GM12878 (cell line): ENCODE measurements at regions not wholly inside any gene's neighbourhood (a gene's known extent, or its start where the extent isn't known, plus 50 kb on each side); places are given as distances from the start of the nearest gene placed in this dataset.

Source experiments
- ATAC-seq: fragments of 200-7000 bp; cut with Tn5 transposase; 3 replicates; pipeline ENCODE4 v1.9.1; 2020; ENCODE audit warnings: mild to moderate bottlenecking, moderate library complexity
- BruUV-seq: library from RNA; stranded (reverse); fragments of 400-500 nt; replicated peaks from 2 replicates; lab custom pipeline; 2021; lab: Mats Ljungman, UMichigan
- CTCF ChIA-PET: fragments of 300-600 bp; sonication (Branson Sonifier 250); formaldehyde crosslinking; extraction: SDS; loops from one replicate; lab custom pipeline; 2021; ENCODE audit warnings: inconsistent platforms; lab: Yijun Ruan, JAX
- POLR2A ChIA-PET: fragments of 350-600 bp; formaldehyde crosslinking; extraction: SDS; loops from one replicate; lab custom pipeline; 2021; ENCODE audit warnings: inconsistent platforms; lab: Charles Lee
- RAD21 ChIA-PET: fragments of 300-600 bp; sonication (Branson Sonifier 250); formaldehyde crosslinking; loops from one replicate; lab custom pipeline; 2023; ENCODE audit warnings: antibody characterized with exemption; ENCODE audit not compliant: unreplicated experiment; lab: Charles Lee
- SMC1A ChIA-PET: fragments of 300-600 bp; sonication (Branson Sonifier 250); formaldehyde crosslinking; loops from one replicate; lab custom pipeline; 2023; ENCODE audit not compliant: unreplicated experiment, uncharacterized antibody; lab: Charles Lee
- DNase-seq: peaks from one replicate; pipeline ENCODE4 v3.0.0-alpha.2; 2011; ENCODE audit warnings: low read depth, low spot score
- FAIRE-seq: peaks from 3 replicates; lab custom pipeline; 2011; peaks lifted over from hg19 to GRCh38; lab: Jason Lieb, UNC
- H2AFZ ChIP-seq: 2 replicates; pipeline ENCODE4 v1.6.0; 2011; ENCODE audit warnings: low read depth, low read length, control low read depth; ENCODE audit not compliant: control insufficient read depth
- H3K27ac ChIP-seq: 2 replicates; pipeline ENCODE4 v1.5.1; 2011; ENCODE audit warnings: control low read depth; ENCODE audit not compliant: control insufficient read depth, insufficient read depth
- H3K27me3 ChIP-seq, 2 experiments: replicated peaks in 1 of 2; 2 replicates each; pipeline versions ENCODE4 v1.6.0 to v1.6.1; 2011; ENCODE audit warnings: low read length in 1 of 2; ENCODE audit not compliant: control insufficient read depth in 2 of 2, insufficient read depth in 2 of 2
- H3K36me3 ChIP-seq, 2 experiments: 2 replicates each; pipeline ENCODE4 v1.5.1; 2011; ENCODE audit warnings: low read length in 1 of 2; ENCODE audit not compliant: control insufficient read depth in 2 of 2, insufficient read depth in 2 of 2
- H3K4me1 ChIP-seq: 2 replicates; pipeline ENCODE4 v1.6.1; 2011; ENCODE audit warnings: mild to moderate bottlenecking, low read length, moderate library complexity, mixed read lengths; ENCODE audit not compliant: control insufficient read depth, insufficient read depth
- H3K4me2 ChIP-seq: 2 replicates; pipeline ENCODE4 v1.6.0; 2011; ENCODE audit warnings: control low read depth; ENCODE audit not compliant: control insufficient read depth, insufficient read depth
- H3K4me3 ChIP-seq: fragments of 200-600 bp; sonication (generic); 2 replicates; pipeline ENCODE4 v1.5.1; 2016
- H3K79me2 ChIP-seq: 2 replicates; pipeline ENCODE4 v1.6.0; 2011; ENCODE audit warnings: low read length; ENCODE audit not compliant: control insufficient read depth, insufficient read depth
- H3K9ac ChIP-seq: 2 replicates; pipeline ENCODE4 v1.8.0; 2011; ENCODE audit warnings: low read length, control low read depth, mixed read lengths; ENCODE audit not compliant: control insufficient read depth, insufficient read depth
- H3K9me3 ChIP-seq: replicated peaks from 3 replicates; pipeline ENCODE4 v1.5.1; 2011; ENCODE audit warnings: mild to moderate bottlenecking, low read length; ENCODE audit not compliant: control insufficient read depth, insufficient read depth
- H4K20me1 ChIP-seq: 2 replicates; pipeline ENCODE4 v1.6.0; 2011; ENCODE audit not compliant: control insufficient read depth, insufficient read depth
- BMI1 ChIP-seq: fragments of 450-650 bp; IDR thresholded peaks from 2 replicates; pipeline ENCODE4 v1.6.1; 2016; ENCODE audit warnings: mild to moderate bottlenecking, moderate library complexity, borderline replicate concordance
- CREM ChIP-seq: IDR thresholded peaks from 2 replicates; pipeline ENCODE4 v1.6.1; 2014; ENCODE audit warnings: antibody characterized with exemption, low read depth
- FOS ChIP-seq: IDR thresholded peaks from 3 replicates; pipeline ENCODE4 v1.6.1; 2011; ENCODE audit warnings: borderline replicate concordance; ENCODE audit not compliant: insufficient read length; ENCODE audit errors: extremely low read depth
- GABPA ChIP-seq: IDR thresholded peaks from 2 replicates; pipeline ENCODE4 v1.6.1; 2014; ENCODE audit warnings: antibody characterized with exemption, low read depth, mild to moderate bottlenecking, inconsistent platforms
- MXI1 ChIP-seq: fragments of 150-350 bp; IDR thresholded peaks from 2 replicates; pipeline ENCODE4 v1.6.1; 2011; ENCODE audit warnings: low read depth, mild to moderate bottlenecking, inconsistent platforms, low read length, improper control_type of control experiment
- PBX3 ChIP-seq: IDR thresholded peaks from 2 replicates; pipeline ENCODE4 v1.6.1; 2011; ENCODE audit warnings: mild to moderate bottlenecking, low read depth, low read length, moderate library complexity; ENCODE audit not compliant: insufficient replicate concordance
- SIX5 ChIP-seq: IDR thresholded peaks from 2 replicates; pipeline ENCODE4 v1.6.1; 2011; ENCODE audit warnings: mild to moderate bottlenecking, low read depth, low read length, moderate library complexity; ENCODE audit not compliant: severe bottlenecking
- USF2 ChIP-seq: IDR thresholded peaks from 2 replicates; pipeline ENCODE4 v1.6.1; 2011; ENCODE audit warnings: low read depth, low read length, improper control_type of control experiment, borderline replicate concordance
- ZBED1 ChIP-seq: IDR thresholded peaks from 2 replicates; pipeline ENCODE4 v1.6.1; 2016; ENCODE audit warnings: borderline replicate concordance
- ZBTB11 ChIP-seq: fragments of 450-650 bp; formaldehyde crosslinking; IDR thresholded peaks from 2 replicates; pipeline ENCODE4 v1.5.0; 2022; ENCODE audit warnings: mild to moderate bottlenecking, missing genetic modification characterization
- ZNF24 ChIP-seq: fragments of 450-650 bp; IDR thresholded peaks from 2 replicates; pipeline ENCODE4 v1.6.1; 2017; ENCODE audit warnings: antibody characterized with exemption, mild to moderate bottlenecking
- WGBS: methylation state at CpG from one replicate; pipeline ENCODE4 v1.1.6; 2016; ENCODE audit warnings: low lambda C conversion rate; ENCODE audit not compliant: insufficient replicate concordance, insufficient coverage; ENCODE audit errors: missing lambda C conversion rate; 5-methylcytosine and 5-hydroxymethylcytosine counted together
- in situ Hi-C: fragments of 300-500 bp; cut with MboI; formaldehyde crosslinking; loops from 9 replicates; pipeline ENCODE4 v1.14.3; 2018; ENCODE audit warnings: mixed read lengths
- intact Hi-C: fragments of 100-400 bp; cut with micrococcal nuclease; formaldehyde crosslinking; loops from one replicate; pipeline ENCODE4 v1.14.2; 2022; ENCODE audit not compliant: unreplicated experiment
- TF ChIP-seq, protein P1 (sequence below): IDR thresholded peaks from 2 replicates; pipeline ENCODE4 v1.6.1; 2012; ENCODE audit warnings: low read depth, low read length, improper control_type of control experiment

GRCh38 chr18:64240316-64240715 lies 91.4 kb upstream of the LINC00305 start:
- ChIA-PET POLR2A (no interaction called here), CTCF (interaction anchor here (1.3 kb wide), 1 partner anchor 19 kb away, joined by 3 read pairs; no protein-coding TSS in a partner anchor), SMC1A (no interaction called here), RAD21 (no interaction called here)
- WGBS: 24% methylated on average over 3 of the region's 3 CpGs
- Histone ChIP-seq H3K4me2 (no peak overlapping the region), H3K27ac (no peak overlapping the region), H4K20me1 (no peaks in the 10 kb centered on the region), H3K27me3 (no peaks in the 10 kb centered on the region), H3K9ac (no peak overlapping the region), H3K9me3 (no peaks in the 10 kb centered on the region), H2AFZ (no peak overlapping the region), H3K79me2 (no peaks in the 10 kb centered on the region), H3K4me1 (no peaks in the 10 kb centered on the region), H3K36me3 (no peaks in the 10 kb centered on the region), H3K4me3 (no peak overlapping the region)
- ATAC-seq: no peak
- FAIRE-seq: no peak
- TF ChIP-seq FOS (no peak), ZBTB11 (no peak), GABPA (no peak), USF2 (no peak), CREM (no peak), PBX3 (no peak), ZBED1 (no peak), BMI1 (no peak), SIX5 (no peak), ZNF24 (no peak), MXI1 (no peak)
- TF ChIP-seq, protein P1, sequence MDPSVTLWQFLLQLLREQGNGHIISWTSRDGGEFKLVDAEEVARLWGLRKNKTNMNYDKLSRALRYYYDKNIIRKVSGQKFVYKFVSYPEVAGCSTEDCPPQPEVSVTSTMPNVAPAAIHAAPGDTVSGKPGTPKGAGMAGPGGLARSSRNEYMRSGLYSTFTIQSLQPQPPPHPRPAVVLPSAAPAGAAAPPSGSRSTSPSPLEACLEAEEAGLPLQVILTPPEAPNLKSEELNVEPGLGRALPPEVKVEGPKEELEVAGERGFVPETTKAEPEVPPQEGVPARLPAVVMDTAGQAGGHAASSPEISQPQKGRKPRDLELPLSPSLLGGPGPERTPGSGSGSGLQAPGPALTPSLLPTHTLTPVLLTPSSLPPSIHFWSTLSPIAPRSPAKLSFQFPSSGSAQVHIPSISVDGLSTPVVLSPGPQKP: no peak
- no peak for DNase-seq
- intact Hi-C loops: no loop called here
- BruUV-seq: no TSS peak
- in situ Hi-C loops: no loop called here
